ENCODE measurements at regions not wholly inside any gene's neighbourhood (a gene's known extent, or its start where the extent isn't known, plus 50 kb on each side); places are given as distances from the start of the nearest gene placed in this dataset.
A peak's percentile ranks its signal among the peaks of the same experiment; 100 is the strongest.

- no peak for DNase-seq (ENCODE audit: low spot score in 2 of 2)
- no peaks in the 10 kb centered on the region for H3K27me3 ChIP-seq
- H3K27ac ChIP-seq = no peak overlapping the region
- H3K4me1 ChIP-seq = no peaks in the 10 kb centered on the region
- no peaks in the 10 kb centered on the region for H3K9me3 ChIP-seq
- intact Hi-C loops (cut with DNase I) = no loop called here
- no peak overlapping the region for H3K4me3 ChIP-seq
- TF ChIP-seq, protein P1, sequence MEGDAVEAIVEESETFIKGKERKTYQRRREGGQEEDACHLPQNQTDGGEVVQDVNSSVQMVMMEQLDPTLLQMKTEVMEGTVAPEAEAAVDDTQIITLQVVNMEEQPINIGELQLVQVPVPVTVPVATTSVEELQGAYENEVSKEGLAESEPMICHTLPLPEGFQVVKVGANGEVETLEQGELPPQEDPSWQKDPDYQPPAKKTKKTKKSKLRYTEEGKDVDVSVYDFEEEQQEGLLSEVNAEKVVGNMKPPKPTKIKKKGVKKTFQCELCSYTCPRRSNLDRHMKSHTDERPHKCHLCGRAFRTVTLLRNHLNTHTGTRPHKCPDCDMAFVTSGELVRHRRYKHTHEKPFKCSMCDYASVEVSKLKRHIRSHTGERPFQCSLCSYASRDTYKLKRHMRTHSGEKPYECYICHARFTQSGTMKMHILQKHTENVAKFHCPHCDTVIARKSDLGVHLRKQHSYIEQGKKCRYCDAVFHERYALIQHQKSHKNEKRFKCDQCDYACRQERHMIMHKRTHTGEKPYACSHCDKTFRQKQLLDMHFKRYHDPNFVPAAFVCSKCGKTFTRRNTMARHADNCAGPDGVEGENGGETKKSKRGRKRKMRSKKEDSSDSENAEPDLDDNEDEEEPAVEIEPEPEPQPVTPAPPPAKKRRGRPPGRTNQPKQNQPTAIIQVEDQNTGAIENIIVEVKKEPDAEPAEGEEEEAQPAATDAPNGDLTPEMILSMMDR (IDR thresholded peaks at IDR 0.05) = no peak
- H3K36me3 ChIP-seq = no peaks in the 10 kb centered on the region
Observed at GRCh38 chr1:68950036-68950435, 453.2 kb upstream of the DEPDC1 start.

- intact Hi-C loops (cut with DNase I) = no loop called here
- no peak overlapping the region for H3K27ac ChIP-seq
- H3K4me3 ChIP-seq = no peak overlapping the region
- H3K4me1 ChIP-seq = no peaks in the 10 kb centered on the region
- no peak for DNase-seq (ENCODE audit: low spot score in 2 of 2)
- no peaks in the 10 kb centered on the region for H3K36me3 ChIP-seq
- TF ChIP-seq, protein P1 (IDR thresholded peaks at IDR 0.05) = no peak
- H3K27me3 ChIP-seq = no peaks in the 10 kb centered on the region
- H3K9me3 ChIP-seq = no peaks in the 10 kb centered on the region
Observed at GRCh38 chr1:68953311-68953710, 456.4 kb upstream of the DEPDC1 start.

- Histone ChIP-seq H3K4me1 (no peaks in the 10 kb centered on the region), H3K27ac (no peak overlapping the region), H3K9me3 (no peaks in the 10 kb centered on the region), H3K36me3 (no peaks in the 10 kb centered on the region), H3K4me3 (no peak overlapping the region), H3K27me3 (no peaks in the 10 kb centered on the region)
- TF ChIP-seq, protein P1 (IDR thresholded peaks at IDR 0.05) = no peak
- DNase-seq (ENCODE audit: low spot score in 2 of 2) = no peak
- intact Hi-C loops (cut with DNase I) = no loop called here
Observed at GRCh38 chr1:68954841-68955240, 458.0 kb upstream of the DEPDC1 start.

DNA sequence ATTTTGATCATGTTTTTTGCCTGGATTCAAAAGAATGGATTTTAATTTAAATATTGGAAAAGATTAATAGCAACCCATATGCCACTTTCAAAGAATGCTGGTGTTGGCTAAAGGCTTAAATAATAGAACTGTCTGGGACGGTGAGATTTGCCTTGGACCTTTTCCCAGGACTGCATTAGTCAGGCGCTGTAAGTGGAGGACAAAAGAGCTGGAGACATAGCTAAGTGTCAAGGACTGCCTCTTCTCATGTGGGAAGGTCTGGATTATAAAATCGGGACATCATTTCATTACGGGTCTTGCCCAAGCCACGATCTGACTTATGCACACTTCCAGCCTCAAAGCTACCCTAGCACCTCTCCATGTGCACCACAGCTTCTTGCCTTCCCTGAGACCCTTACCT lies 458.5 kb upstream of the DEPDC1 start:
- TF ChIP-seq, protein P1 (IDR thresholded peaks at IDR 0.05) = no peak
- H3K27me3 ChIP-seq = no peaks in the 10 kb centered on the region
- DNase-seq (ENCODE audit: low spot score in 2 of 2) = no peak
- H3K9me3 ChIP-seq = no peaks in the 10 kb centered on the region
- no peak overlapping the region for H3K27ac ChIP-seq
- H3K4me3 ChIP-seq = no peak overlapping the region
- intact Hi-C loops (cut with DNase I) = no loop called here
- H3K36me3 ChIP-seq = no peaks in the 10 kb centered on the region
- H3K4me1 ChIP-seq = no peaks in the 10 kb centered on the region

DNA sequence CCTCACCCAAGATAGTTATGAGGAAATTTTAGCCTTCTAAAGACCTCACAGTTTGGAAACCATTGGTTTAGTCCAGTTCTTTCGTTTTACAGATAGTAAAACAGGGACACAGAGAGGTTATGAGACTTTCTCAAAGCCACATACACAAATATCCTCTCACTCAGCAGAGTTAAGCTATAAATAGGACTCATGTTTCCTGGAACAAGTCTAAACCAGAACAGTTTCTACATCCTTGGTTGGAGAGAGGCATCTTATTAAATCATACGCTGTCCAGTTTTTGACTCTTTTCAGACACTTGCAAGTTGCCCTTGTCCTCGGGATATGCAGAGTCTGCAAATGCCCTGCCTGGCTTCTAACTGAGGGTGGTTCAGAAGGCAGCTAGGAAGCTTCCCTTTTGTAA lies 462.1 kb upstream of the DEPDC1 start:
- peak overlapping the region in 1 of 2 donors; percentile 40 for H3K27ac ChIP-seq
- H3K27me3 ChIP-seq = no peaks in the 10 kb centered on the region
- DNase-seq (ENCODE audit: low spot score in 2 of 2) = no peak
- H3K4me1 ChIP-seq = no peaks in the 10 kb centered on the region
- TF ChIP-seq, protein P1 (IDR thresholded peaks at IDR 0.05) = no peak
- intact Hi-C loops (cut with DNase I) = no loop called here
- H3K9me3 ChIP-seq = no peaks in the 10 kb centered on the region
- no peaks in the 10 kb centered on the region for H3K36me3 ChIP-seq
- no peak overlapping the region for H3K4me3 ChIP-seq

- Histone ChIP-seq H3K27me3 (no peaks in the 10 kb centered on the region), H3K36me3 (no peaks in the 10 kb centered on the region), H3K4me3 (no peak overlapping the region), H3K4me1 (no peaks in the 10 kb centered on the region), H3K27ac (peak overlapping the region in 1 of 2 donors; percentile 40), H3K9me3 (no peaks in the 10 kb centered on the region)
- TF ChIP-seq, protein P1 (IDR thresholded peaks at IDR 0.05) = no peak
- intact Hi-C loops (cut with DNase I) = no loop called here
- DNase-seq (ENCODE audit: low spot score in 2 of 2) = no peak
Observed at GRCh38 chr1:68959461-68960030, 462.7 kb upstream of the DEPDC1 start.

Data from ascending aorta (tissue), 2 donors.